Stimulated activated CD4-positive, alpha-beta T cell treated with anti-CD3 and anti-CD28 coated beads, Interleukin-4, amount 100 ng/mL, for 48 hours (primary cell): ENCODE measurements at regions not wholly inside any gene's neighbourhood (a gene's known extent, or its start where the extent isn't known, plus 50 kb on each side); places are given as distances from the start of the nearest gene placed in this dataset.

Source experiments
- DNase-seq, 2 donors: peaks; one replicate each; pipeline ENCODE4 v3.0.0-alpha.2; 2020; ENCODE audit warnings: low read depth in 2 of 2

DNA sequence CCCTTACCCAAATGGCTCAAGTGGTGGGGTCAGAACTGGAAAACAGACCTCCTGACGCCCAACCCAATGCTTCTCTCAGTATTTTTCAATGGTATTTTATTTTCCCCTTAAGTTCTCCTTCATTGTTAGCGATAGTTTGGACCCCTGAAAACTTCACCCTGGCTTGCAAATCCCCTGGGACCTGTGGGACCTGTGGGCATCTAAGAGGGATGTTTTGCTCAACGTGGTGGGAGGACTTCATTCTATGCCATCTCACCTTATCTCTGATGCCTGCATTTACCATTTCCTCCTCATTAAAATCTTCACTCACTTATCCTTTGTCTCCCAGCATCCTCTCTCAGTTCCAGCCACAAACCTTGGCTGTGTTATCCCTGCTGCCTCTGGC is 59.4 kb upstream of the GZMB start:
- no peak for DNase-seq

DNA sequence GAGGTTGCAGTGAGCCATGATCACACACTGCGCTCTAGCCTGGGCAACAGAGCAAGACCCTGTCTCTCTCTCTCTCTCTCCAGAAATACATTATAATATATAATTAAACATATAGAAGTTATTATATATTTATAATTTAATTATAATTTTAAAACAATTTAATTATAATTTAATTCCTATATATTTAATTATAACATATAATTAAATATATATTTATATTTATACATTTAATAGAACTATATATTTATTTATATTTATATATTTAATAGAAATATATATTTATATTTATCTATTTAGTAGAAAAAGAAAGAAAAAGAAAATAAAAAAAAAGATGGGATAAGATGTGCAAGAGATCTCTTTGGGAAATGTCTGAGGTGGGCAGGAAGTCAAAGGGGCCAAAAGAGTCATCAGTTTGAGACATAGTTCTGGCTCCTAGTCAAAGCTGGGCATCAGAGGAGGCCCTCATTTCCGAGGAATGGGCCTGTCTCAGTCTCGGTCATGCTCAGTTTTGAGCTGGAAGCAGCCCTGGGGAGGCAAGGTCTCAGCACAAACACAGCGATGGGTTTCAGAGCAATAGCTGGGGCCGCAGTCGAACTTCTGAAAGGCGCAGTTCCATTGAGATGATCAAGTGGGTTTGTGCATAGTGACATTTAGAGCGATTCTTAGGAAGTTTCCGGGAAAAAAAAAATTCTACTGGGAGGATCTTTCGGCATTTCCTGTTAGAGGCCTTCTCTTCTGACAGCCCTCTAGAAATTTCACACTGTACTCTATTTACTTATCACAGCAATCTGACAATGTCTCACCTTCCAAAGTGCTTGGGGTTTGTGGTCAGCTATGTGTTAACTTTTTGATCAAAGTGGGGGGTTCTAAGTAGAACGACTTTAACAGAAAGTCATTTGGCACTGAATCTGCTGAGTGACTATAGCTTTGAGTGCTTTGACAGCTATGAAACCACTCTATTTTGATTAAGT is 58.7 kb upstream of the GZMB start:
- DNase-seq = no peak

DNA sequence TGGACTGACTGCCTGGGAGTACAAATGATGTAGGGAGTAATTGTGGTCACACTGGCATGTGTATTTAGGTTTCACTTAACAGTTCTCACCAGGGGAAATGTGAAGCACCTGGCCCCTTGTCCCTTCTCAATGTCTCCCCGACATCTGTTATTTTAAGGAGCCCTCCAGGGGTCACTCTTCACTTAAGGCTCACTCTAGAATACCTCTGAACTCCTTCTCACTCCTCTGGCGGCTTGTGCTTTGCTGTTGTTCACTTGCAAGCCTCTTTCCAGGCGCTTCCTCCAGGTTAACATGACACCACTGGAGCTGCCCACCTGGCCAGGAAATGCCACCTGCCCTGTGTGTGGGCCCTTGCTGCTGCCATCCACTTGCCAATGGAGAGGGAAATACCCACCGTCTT is 56.5 kb upstream of the GZMB start:
- no peak for DNase-seq

DNA sequence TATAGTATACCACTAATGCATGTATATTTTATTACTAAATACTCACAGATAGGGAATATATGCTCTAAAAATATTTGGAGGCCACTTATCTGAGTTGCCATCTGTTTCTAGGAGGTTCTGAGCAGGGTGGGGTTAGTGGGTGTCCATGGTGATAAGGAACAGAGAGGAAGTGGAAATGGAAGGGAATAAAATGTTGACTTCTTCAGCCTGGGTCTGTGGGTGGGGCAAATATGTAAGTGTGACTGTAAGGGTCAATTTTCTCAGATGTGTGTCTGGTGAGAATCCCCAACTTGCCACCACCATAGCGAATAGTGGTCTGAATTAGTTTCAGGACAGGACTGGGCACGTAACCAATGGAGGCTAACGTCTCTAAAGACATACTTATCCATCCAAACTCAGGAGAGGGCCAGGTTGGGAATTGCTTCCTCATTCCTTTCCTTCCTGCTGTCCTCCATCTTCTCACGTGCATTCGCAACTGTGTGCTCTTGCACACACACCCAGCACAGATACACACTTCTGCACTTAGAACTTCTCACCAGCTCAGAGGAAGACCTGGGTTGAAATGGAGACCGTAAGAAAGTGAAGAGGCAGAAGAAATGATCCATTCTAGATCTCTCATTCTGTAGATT is 54.2 kb upstream of the GZMB start:
- DNase-seq = no peak
